GM18868 (cell line): ENCODE measurements at regions not wholly inside any gene's neighbourhood (a gene's known extent, or its start where the extent isn't known, plus 50 kb on each side); places are given as distances from the start of the nearest gene placed in this dataset.

Experiments used
- ATAC-seq: cut with Tn5 transposase; IDR thresholded peaks from one replicate; pipeline ENCODE4 v1.9.1; 2021; ENCODE audit warnings: mild to moderate bottlenecking, moderate library complexity; ENCODE audit not compliant: unreplicated experiment

- ATAC-seq, result no peak
Measured at GRCh38 chr2:219766658-219767057, 139.2 kb downstream of the SLC4A3 start.

- ATAC-seq, result no peak
Measured at GRCh38 chr2:219769090-219769910, 141.9 kb downstream of the SLC4A3 start.

GRCh38 chr2:219772103-219772635, 144.7 kb downstream of the SLC4A3 start:
- no peak for ATAC-seq

- no peak for ATAC-seq
Measured at GRCh38 chr2:219772697-219773096, 145.3 kb downstream of the SLC4A3 start.

- ATAC-seq, result no peak
Measured at GRCh38 chr2:219775506-219775905, 148.1 kb downstream of the SLC4A3 start.

- no peak for ATAC-seq
Measured at GRCh38 chr2:219777388-219777787, 150.0 kb downstream of the SLC4A3 start.

GRCh38 chr2:219778189-219778588, 150.8 kb downstream of the SLC4A3 start:
- no peak for ATAC-seq

- ATAC-seq, result no peak
Measured at GRCh38 chr2:219782737-219783348, 155.4 kb downstream of the SLC4A3 start.

- no peak for ATAC-seq
Measured at GRCh38 chr2:219783359-219783975, 156.0 kb downstream of the SLC4A3 start.

- no peak for ATAC-seq
Measured at GRCh38 chr2:219784178-219784577, 156.7 kb downstream of the SLC4A3 start.

- ATAC-seq, result no peak
Measured at GRCh38 chr2:219789476-219789875, 162.0 kb downstream of the SLC4A3 start.

GRCh38 chr2:219792446-219792845, 165.0 kb downstream of the SLC4A3 start:
- ATAC-seq, result no peak

GRCh38 chr2:219798430-219798829, 171.0 kb downstream of the SLC4A3 start:
- no peak for ATAC-seq

GRCh38 chr2:219803294-219803693, 175.9 kb downstream of the SLC4A3 start:
- ATAC-seq, result no peak

- no peak for ATAC-seq
Measured at GRCh38 chr2:219810895-219811294, 183.5 kb downstream of the SLC4A3 start.

- ATAC-seq, result no peak
Measured at GRCh38 chr2:219812672-219813071, 185.2 kb downstream of the SLC4A3 start.

- no peak for ATAC-seq
Measured at GRCh38 chr2:219820767-219821166, 193.3 kb downstream of the SLC4A3 start.

GRCh38 chr2:219823574-219823973, 196.1 kb downstream of the SLC4A3 start:
- no peak for ATAC-seq

GRCh38 chr2:219824996-219825395, 197.6 kb downstream of the SLC4A3 start:
- no peak for ATAC-seq

GRCh38 chr2:219828127-219828526, 200.7 kb downstream of the SLC4A3 start:
- no peak for ATAC-seq

GRCh38 chr2:219829667-219830352, 202.4 kb downstream of the SLC4A3 start:
- ATAC-seq, result no peak
